Body of pancreas (tissue), 4 donors: ENCODE measurements at regions not wholly inside any gene's neighbourhood (a gene's known extent, or its start where the extent isn't known, plus 50 kb on each side); places are given as distances from the start of the nearest gene placed in this dataset.

Experiments
- POLR2A ChIP-seq, 3 donors: fragments of 450-650 bp; IDR thresholded peaks; one replicate each; pipeline ENCODE4 v1.6.1; 2016; ENCODE audit warnings: antibody characterized with exemption in 3 of 3, mild to moderate bottlenecking in 2 of 3
- TF ChIP-seq, protein P1 (sequence below), 7 experiments: fragments of 450-650 bp in 4 of 7; fragments of 200-600 bp in 3 of 7; sonication (generic) in 3 of 7; IDR thresholded peaks; one replicate each; pipeline ENCODE4 v1.5.1; 2016 to 2019; ENCODE audit warnings: antibody characterized with exemption in 7 of 7

DNA sequence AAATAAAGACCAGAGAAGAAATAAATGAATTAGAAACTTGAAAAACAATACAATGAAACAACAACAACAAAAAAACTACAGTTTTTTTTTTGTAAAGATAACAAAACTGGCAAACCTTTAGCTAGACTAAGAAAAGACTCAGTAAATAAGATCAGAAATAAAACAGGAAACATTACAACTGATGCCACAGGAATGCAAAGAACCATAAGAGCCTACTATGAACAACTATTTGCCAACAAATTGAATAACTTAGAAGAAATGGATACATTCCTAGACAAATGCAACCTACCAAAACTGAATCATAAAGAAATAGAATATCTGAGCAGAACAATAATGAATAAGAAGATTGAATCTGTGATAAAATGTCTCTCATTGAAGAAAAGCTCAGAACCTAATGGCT is 742.0 kb downstream of the ADGRL2 start:
- TF ChIP-seq, protein P1, sequence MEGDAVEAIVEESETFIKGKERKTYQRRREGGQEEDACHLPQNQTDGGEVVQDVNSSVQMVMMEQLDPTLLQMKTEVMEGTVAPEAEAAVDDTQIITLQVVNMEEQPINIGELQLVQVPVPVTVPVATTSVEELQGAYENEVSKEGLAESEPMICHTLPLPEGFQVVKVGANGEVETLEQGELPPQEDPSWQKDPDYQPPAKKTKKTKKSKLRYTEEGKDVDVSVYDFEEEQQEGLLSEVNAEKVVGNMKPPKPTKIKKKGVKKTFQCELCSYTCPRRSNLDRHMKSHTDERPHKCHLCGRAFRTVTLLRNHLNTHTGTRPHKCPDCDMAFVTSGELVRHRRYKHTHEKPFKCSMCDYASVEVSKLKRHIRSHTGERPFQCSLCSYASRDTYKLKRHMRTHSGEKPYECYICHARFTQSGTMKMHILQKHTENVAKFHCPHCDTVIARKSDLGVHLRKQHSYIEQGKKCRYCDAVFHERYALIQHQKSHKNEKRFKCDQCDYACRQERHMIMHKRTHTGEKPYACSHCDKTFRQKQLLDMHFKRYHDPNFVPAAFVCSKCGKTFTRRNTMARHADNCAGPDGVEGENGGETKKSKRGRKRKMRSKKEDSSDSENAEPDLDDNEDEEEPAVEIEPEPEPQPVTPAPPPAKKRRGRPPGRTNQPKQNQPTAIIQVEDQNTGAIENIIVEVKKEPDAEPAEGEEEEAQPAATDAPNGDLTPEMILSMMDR (IDR thresholded peaks at IDR 0.05) = no peak
- TF ChIP-seq POLR2A (IDR thresholded peaks at IDR 0.05) = no peak
